ENCODE measurements at regions not wholly inside any gene's neighbourhood (a gene's known extent, or its start where the extent isn't known, plus 50 kb on each side); places are given as distances from the start of the nearest gene placed in this dataset.
"Not testable (repeated sequence)": the region's sequence is repeated elsewhere in the genome, so short reads cannot be mapped to it uniquely, and the experiment has no call there.

GRCh38 chr17:45562868-45563267, 72.3 kb upstream of the PLEKHM1 start:
- TF ChIP-seq, protein P1, sequence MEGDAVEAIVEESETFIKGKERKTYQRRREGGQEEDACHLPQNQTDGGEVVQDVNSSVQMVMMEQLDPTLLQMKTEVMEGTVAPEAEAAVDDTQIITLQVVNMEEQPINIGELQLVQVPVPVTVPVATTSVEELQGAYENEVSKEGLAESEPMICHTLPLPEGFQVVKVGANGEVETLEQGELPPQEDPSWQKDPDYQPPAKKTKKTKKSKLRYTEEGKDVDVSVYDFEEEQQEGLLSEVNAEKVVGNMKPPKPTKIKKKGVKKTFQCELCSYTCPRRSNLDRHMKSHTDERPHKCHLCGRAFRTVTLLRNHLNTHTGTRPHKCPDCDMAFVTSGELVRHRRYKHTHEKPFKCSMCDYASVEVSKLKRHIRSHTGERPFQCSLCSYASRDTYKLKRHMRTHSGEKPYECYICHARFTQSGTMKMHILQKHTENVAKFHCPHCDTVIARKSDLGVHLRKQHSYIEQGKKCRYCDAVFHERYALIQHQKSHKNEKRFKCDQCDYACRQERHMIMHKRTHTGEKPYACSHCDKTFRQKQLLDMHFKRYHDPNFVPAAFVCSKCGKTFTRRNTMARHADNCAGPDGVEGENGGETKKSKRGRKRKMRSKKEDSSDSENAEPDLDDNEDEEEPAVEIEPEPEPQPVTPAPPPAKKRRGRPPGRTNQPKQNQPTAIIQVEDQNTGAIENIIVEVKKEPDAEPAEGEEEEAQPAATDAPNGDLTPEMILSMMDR (IDR thresholded peaks at IDR 0.05), result not testable (repeated sequence)
- TF ChIP-seq POLR2A (IDR thresholded peaks at IDR 0.05), result not testable (repeated sequence)

Data from breast epithelium (tissue), 3 donors.